ENCODE measurements at regions not wholly inside any gene's neighbourhood (a gene's known extent, or its start where the extent isn't known, plus 50 kb on each side); places are given as distances from the start of the nearest gene placed in this dataset.
"Not testable (repeated sequence)": the region's sequence is repeated elsewhere in the genome, so short reads cannot be mapped to it uniquely, and the experiment has no call there.

- H2BK15ac ChIP-seq (ENCODE audit: low read depth, poor library complexity, severe bottlenecking); H3K9ac ChIP-seq (ENCODE audit: low read length); H3K23ac ChIP-seq (ENCODE audit: low read length in 2 of 2); H2AFZ ChIP-seq (ENCODE audit: low read depth, low read length); H3K4me3 ChIP-seq (ENCODE audit: insufficient read depth in 1 of 2, low read depth in 1 of 2, low read length in 2 of 2); H3K18ac ChIP-seq (ENCODE audit: low read depth in 1 of 2, low read length in 2 of 2); H3K4ac ChIP-seq (ENCODE audit: low read depth in 1 of 2, low read length in 2 of 2); H3K36me3 ChIP-seq (ENCODE audit: control insufficient read depth in 1 of 2, insufficient read depth in 2 of 2, low read depth in 1 of 2, low read length in 2 of 2); H2BK5ac ChIP-seq (ENCODE audit: low read depth, low read length, poor library complexity, severe bottlenecking); H2BK120ac ChIP-seq (ENCODE audit: low read depth, low read length); H4K91ac ChIP-seq (ENCODE audit: low read length); H3K9me3 ChIP-seq (ENCODE audit: control insufficient read depth, low read length); H3K4me1 ChIP-seq (ENCODE audit: control insufficient read depth, insufficient read depth, low read depth, low read length); H2AK5ac ChIP-seq (ENCODE audit: low read length, severe bottlenecking); H4K8ac ChIP-seq (ENCODE audit: low read length); H3K79me1 ChIP-seq (replicated peaks; ENCODE audit: low read length, poor library complexity, severe bottlenecking); H2BK12ac ChIP-seq (ENCODE audit: low read length in 2 of 2); H3K27me3 ChIP-seq (ENCODE audit: control insufficient read depth in 1 of 2, insufficient read depth in 1 of 2, low read length in 2 of 2); H3K14ac ChIP-seq (ENCODE audit: low read length in 2 of 2); DNase-seq; H3K4me2 ChIP-seq (ENCODE audit: low read length, poor library complexity, severe bottlenecking); H3K27ac ChIP-seq (ENCODE audit: low read length, poor library complexity, severe bottlenecking): not testable (repeated sequence)
- no CpG with 5 or more reads among the region's 3 CpGs for WGBS
Observed at GRCh38 chr9:94397766-94398379, 69.4 kb upstream of the NUTM2F start.

- H4K8ac ChIP-seq (ENCODE audit: low read length); H3K4me3 ChIP-seq (ENCODE audit: insufficient read depth in 1 of 2, low read depth in 1 of 2, low read length in 2 of 2); H3K9me3 ChIP-seq (ENCODE audit: control insufficient read depth, low read length); H3K4me1 ChIP-seq (ENCODE audit: control insufficient read depth, insufficient read depth, low read depth, low read length); H3K36me3 ChIP-seq (ENCODE audit: control insufficient read depth in 1 of 2, insufficient read depth in 2 of 2, low read depth in 1 of 2, low read length in 2 of 2); H3K23ac ChIP-seq (ENCODE audit: low read length in 2 of 2); H3K27me3 ChIP-seq (ENCODE audit: control insufficient read depth in 1 of 2, insufficient read depth in 1 of 2, low read length in 2 of 2); H2BK120ac ChIP-seq (ENCODE audit: low read depth, low read length); H2BK5ac ChIP-seq (ENCODE audit: low read depth, low read length, poor library complexity, severe bottlenecking); H3K4ac ChIP-seq (ENCODE audit: low read depth in 1 of 2, low read length in 2 of 2); H2AFZ ChIP-seq (ENCODE audit: low read depth, low read length); H2BK12ac ChIP-seq (ENCODE audit: low read length in 2 of 2); H3K79me1 ChIP-seq (replicated peaks; ENCODE audit: low read length, poor library complexity, severe bottlenecking); H3K4me2 ChIP-seq (ENCODE audit: low read length, poor library complexity, severe bottlenecking); H3K9ac ChIP-seq (ENCODE audit: low read length); H2BK15ac ChIP-seq (ENCODE audit: low read depth, poor library complexity, severe bottlenecking); H3K27ac ChIP-seq (ENCODE audit: low read length, poor library complexity, severe bottlenecking); H3K18ac ChIP-seq (ENCODE audit: low read depth in 1 of 2, low read length in 2 of 2); DNase-seq; H3K14ac ChIP-seq (ENCODE audit: low read length in 2 of 2); H2AK5ac ChIP-seq (ENCODE audit: low read length, severe bottlenecking); H4K91ac ChIP-seq (ENCODE audit: low read length): not testable (repeated sequence)
- WGBS = 100% methylated on average over 3 of the region's 4 CpGs
Observed at GRCh38 chr9:94400461-94400860, 72.0 kb upstream of the NUTM2F start.

- not testable (repeated sequence) for H3K36me3 ChIP-seq (ENCODE audit: control insufficient read depth in 1 of 2, insufficient read depth in 2 of 2, low read depth in 1 of 2, low read length in 2 of 2); H4K91ac ChIP-seq (ENCODE audit: low read length); H2BK12ac ChIP-seq (ENCODE audit: low read length in 2 of 2); H2AK5ac ChIP-seq (ENCODE audit: low read length, severe bottlenecking); H3K27ac ChIP-seq (ENCODE audit: low read length, poor library complexity, severe bottlenecking); H2BK120ac ChIP-seq (ENCODE audit: low read depth, low read length); H3K4me3 ChIP-seq (ENCODE audit: insufficient read depth in 1 of 2, low read depth in 1 of 2, low read length in 2 of 2); H3K4me2 ChIP-seq (ENCODE audit: low read length, poor library complexity, severe bottlenecking); H3K18ac ChIP-seq (ENCODE audit: low read depth in 1 of 2, low read length in 2 of 2); H4K8ac ChIP-seq (ENCODE audit: low read length); H3K9me3 ChIP-seq (ENCODE audit: control insufficient read depth, low read length); DNase-seq; H2BK15ac ChIP-seq (ENCODE audit: low read depth, poor library complexity, severe bottlenecking); H2BK5ac ChIP-seq (ENCODE audit: low read depth, low read length, poor library complexity, severe bottlenecking); H3K9ac ChIP-seq (ENCODE audit: low read length); H3K4me1 ChIP-seq (ENCODE audit: control insufficient read depth, insufficient read depth, low read depth, low read length); H3K27me3 ChIP-seq (ENCODE audit: control insufficient read depth in 1 of 2, insufficient read depth in 1 of 2, low read length in 2 of 2); H3K79me1 ChIP-seq (replicated peaks; ENCODE audit: low read length, poor library complexity, severe bottlenecking); H2AFZ ChIP-seq (ENCODE audit: low read depth, low read length); H3K4ac ChIP-seq (ENCODE audit: low read depth in 1 of 2, low read length in 2 of 2); H3K23ac ChIP-seq (ENCODE audit: low read length in 2 of 2); H3K14ac ChIP-seq (ENCODE audit: low read length in 2 of 2)
- 100% methylated on average over 1 of the region's 1 CpG for WGBS
Observed at GRCh38 chr9:94402795-94403194, 74.4 kb upstream of the NUTM2F start.

- H3K4me2 ChIP-seq (ENCODE audit: low read length, poor library complexity, severe bottlenecking); H3K4me1 ChIP-seq (ENCODE audit: control insufficient read depth, insufficient read depth, low read depth, low read length); H2BK5ac ChIP-seq (ENCODE audit: low read depth, low read length, poor library complexity, severe bottlenecking); H4K91ac ChIP-seq (ENCODE audit: low read length); H3K23ac ChIP-seq (ENCODE audit: low read length in 2 of 2); H2AK5ac ChIP-seq (ENCODE audit: low read length, severe bottlenecking); H3K18ac ChIP-seq (ENCODE audit: low read depth in 1 of 2, low read length in 2 of 2); H2BK120ac ChIP-seq (ENCODE audit: low read depth, low read length); H3K4ac ChIP-seq (ENCODE audit: low read depth in 1 of 2, low read length in 2 of 2); H2AFZ ChIP-seq (ENCODE audit: low read depth, low read length); H3K9ac ChIP-seq (ENCODE audit: low read length); H3K9me3 ChIP-seq (ENCODE audit: control insufficient read depth, low read length); H3K79me1 ChIP-seq (replicated peaks; ENCODE audit: low read length, poor library complexity, severe bottlenecking); H2BK12ac ChIP-seq (ENCODE audit: low read length in 2 of 2); H3K4me3 ChIP-seq (ENCODE audit: insufficient read depth in 1 of 2, low read depth in 1 of 2, low read length in 2 of 2); H4K8ac ChIP-seq (ENCODE audit: low read length); H3K27me3 ChIP-seq (ENCODE audit: control insufficient read depth in 1 of 2, insufficient read depth in 1 of 2, low read length in 2 of 2); DNase-seq; H3K14ac ChIP-seq (ENCODE audit: low read length in 2 of 2); H3K36me3 ChIP-seq (ENCODE audit: control insufficient read depth in 1 of 2, insufficient read depth in 2 of 2, low read depth in 1 of 2, low read length in 2 of 2); H2BK15ac ChIP-seq (ENCODE audit: low read depth, poor library complexity, severe bottlenecking); H3K27ac ChIP-seq (ENCODE audit: low read length, poor library complexity, severe bottlenecking): not testable (repeated sequence)
- WGBS = 100% methylated on average over 2 of the region's 3 CpGs
Observed at GRCh38 chr9:94403571-94403970, 75.1 kb upstream of the NUTM2F start.
